G401.6 (cell line): ENCODE measurements at regions not wholly inside any gene's neighbourhood (a gene's known extent, or its start where the extent isn't known, plus 50 kb on each side); places are given as distances from the start of the nearest gene placed in this dataset.

Experiments
- FAIRE-seq: peaks from 2 replicates; lab custom pipeline; 2012; peaks lifted over from hg19 to GRCh38; lab: Jason Lieb, UNC

GRCh38 chr14:76551906-76552305, 176.0 kb downstream of the ESRRB start:
- no peak for FAIRE-seq

GRCh38 chr14:76564471-76565422, 188.8 kb downstream of the ESRRB start:
- FAIRE-seq: no peak

- FAIRE-seq: no peak
Observed at GRCh38 chr14:76566439-76566838, 190.5 kb downstream of the ESRRB start.

DNA sequence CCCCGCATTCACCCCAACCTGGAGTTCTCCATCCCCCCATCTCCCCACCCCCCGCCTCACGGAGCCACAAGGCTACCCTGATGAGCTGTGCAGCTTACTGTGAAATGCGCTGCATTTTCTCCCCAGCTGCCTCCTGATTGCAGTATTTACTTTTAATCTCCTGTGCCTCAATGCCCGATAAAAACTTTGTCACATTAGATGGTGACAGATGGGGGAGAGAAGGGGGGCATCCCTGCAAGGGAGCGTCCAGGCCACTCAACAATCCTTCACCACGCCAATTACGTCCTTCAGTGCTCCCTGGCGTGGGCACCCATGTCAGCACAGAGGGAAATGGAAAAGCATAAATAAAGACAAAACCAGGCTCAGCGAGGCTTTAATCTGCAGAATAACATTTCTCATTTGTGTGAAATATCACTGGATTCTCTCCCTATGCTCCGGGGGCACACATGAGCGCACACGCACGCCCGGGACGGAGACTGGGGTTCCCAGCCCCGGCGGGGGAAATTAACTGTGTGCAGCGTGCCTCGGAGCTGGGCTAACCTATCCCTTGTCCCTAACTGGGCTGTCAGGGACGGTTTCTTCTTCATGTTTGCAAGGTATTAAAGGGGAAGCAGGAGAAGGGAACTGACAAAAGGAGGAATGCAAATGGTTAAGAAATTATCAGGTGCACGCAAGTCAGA, 186.7 kb upstream of the VASH1 start:
- FAIRE-seq: no peak

DNA sequence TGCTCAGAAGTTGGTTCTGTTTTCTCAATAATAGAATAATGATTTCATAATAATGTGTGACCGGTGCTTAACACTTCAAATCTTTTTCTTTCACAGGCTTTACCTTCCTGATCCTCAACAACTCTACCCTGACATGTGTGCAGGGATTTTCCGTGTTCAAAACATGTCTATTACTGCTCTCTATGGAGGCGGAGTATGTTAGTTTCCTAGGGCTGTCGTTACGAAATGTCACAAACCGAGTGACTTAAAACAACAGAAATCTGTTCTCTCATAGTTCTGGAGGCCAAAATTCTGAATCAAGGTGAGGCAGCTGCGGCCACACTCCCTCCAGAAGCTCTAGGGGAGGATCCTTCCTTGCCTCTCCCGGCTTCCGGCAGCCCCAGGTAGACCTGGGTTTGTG, 186.2 kb upstream of the VASH1 start:
- no peak for FAIRE-seq

GRCh38 chr14:76576047-76576741, 185.1 kb upstream of the VASH1 start:
- FAIRE-seq: no peak

DNA sequence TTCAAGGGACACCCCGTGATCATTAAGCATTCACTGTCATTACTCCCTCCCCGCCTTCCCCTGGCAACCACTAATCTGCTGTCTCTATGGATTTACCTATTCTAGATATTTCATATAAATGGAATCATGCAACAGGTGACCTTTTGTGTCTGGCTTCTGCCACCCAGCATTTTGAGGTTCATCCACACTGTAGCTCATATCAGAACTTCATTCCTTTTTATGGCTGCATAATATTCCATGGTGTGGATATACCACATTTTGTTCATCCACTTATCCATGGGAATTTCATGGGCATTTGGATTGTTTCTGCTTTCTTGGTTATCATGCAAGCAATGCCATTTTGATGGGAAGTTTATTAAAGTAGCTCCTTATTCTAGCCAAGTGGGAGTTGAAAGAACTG, 184.2 kb upstream of the VASH1 start:
- FAIRE-seq: no peak

- no peak for FAIRE-seq
Observed at GRCh38 chr14:76577837-76578236, 183.4 kb upstream of the VASH1 start.

DNA sequence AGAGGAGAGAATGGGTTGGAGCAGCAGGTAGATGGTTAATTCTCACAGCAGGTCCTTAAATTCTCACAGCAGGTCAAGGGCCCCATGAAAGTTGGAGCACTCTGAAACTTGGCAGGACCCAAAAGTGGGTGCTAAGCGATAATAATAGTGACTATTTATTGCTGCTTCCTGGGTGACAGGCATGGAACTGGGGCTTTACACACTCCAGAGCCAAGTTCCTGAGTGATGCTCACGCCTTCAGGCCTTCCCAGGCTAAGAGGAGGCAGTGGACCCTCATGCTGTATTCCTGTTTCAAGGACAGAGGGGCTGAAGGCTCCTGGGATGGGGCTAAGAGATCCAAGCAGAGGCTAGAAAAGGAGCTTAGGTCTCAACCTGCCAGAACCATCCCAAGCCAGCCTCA, 180.9 kb upstream of the VASH1 start:
- FAIRE-seq: no peak

DNA sequence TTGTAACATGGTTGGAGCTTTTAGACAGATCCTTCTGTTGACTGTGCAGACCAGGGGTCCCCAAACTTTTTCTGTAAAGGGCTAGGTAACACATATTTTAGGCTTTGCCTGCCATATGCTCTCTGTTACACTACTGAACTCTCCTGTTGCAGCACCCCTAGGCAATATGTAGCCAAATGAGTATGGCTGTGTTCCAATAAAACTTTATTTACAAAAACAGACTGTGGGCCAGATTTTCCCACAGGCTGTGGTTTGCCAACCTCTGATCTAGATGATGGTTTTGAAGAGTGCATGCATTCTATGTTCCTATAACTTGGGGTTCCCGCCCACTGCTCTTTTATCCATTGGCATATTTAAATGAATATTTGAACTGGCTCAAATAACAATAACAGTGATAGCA, 180.3 kb upstream of the VASH1 start:
- FAIRE-seq: no peak

GRCh38 chr14:76581592-76581991, 179.7 kb upstream of the VASH1 start:
- no peak for FAIRE-seq

- FAIRE-seq: no peak
Observed at GRCh38 chr14:76582447-76582846, 178.8 kb upstream of the VASH1 start.

- no peak for FAIRE-seq
Observed at GRCh38 chr14:76583174-76583573, 178.1 kb upstream of the VASH1 start.

- no peak for FAIRE-seq
Observed at GRCh38 chr14:76583805-76584204, 177.5 kb upstream of the VASH1 start.

DNA sequence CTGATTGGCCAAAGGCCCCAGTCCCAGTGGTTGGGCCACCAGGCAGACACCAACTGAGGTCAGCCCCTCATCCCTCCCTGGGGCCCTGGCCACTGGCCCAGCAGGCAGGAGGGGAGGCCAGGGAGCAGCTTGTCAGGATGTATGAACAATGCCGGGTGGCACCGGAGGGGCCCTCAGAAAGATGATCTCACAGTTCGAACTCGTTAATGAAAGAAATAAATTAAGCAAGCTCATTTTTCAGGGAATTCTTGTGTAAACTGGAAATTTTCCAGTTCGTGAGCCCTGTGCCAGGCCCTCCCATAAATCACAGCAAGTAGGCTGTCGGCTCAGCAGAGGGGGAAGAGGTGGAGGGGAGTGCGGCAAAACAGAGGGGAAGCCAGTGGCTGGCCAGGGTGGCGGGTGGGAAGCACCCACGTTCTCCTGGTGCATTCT, 177.0 kb upstream of the VASH1 start:
- no peak for FAIRE-seq

GRCh38 chr14:76585616-76586015, 175.7 kb upstream of the VASH1 start:
- no peak for FAIRE-seq

GRCh38 chr14:76589246-76589645, 172.0 kb upstream of the VASH1 start:
- FAIRE-seq: no peak

- FAIRE-seq: no peak
Observed at GRCh38 chr14:76591266-76591665, 170.0 kb upstream of the VASH1 start.

- no peak for FAIRE-seq
Observed at GRCh38 chr14:76595266-76595665, 166.0 kb upstream of the VASH1 start.

GRCh38 chr14:76597387-76597786, 163.9 kb upstream of the VASH1 start:
- no peak for FAIRE-seq

DNA sequence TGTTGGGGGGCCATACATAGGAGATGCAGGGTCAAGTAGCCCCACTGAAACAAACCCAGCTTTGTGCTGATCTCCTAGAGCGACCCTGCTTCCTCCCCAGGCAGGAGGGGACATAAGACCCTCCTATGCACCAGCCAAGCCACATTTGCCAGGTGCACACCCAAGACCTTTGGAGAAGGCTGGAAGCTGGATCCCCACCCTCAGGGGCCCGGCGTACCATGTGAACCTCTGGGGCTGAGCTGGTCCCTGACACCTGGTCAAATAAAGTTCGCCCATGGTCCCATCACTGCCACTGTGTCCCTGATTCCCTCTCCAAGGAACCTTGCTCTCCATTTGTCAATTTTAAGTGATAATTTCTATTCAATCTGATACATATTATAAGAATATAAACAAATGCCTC, 162.1 kb upstream of the VASH1 start:
- no peak for FAIRE-seq

DNA sequence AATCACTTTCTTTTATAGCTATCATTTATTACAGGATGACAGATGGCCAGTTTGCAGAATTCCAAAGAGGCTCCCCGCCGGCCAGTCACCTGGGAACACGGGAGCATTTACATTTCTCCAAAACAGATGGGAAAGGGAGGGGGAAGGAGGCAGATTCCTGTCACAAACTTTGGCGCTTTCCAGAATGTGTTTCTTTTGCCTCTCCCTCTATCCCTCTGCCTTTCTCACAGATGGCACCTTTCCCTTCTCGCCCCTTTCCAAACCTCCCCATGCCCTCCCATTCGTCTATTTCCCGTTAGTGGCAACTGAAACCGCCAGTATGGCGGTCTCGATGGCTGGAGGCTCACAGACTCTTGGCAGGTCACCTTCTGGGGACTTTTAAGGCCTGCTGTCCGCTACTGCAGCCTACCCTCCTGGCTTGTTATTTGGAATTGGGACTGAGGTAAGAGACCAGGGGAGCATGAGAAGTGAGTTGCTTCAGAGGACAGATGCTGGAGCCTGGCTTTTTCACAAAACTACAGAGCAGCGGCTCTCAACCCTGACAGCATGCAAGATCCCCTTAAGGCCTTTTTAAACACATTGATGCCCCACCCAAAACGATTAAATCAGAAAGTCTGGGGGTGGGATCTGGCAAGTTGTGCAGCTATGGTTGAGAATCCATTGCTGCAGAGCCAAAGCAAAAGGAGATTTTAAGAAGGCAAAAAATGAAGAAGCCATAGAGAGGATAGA, 161.5 kb upstream of the VASH1 start:
- FAIRE-seq: no peak
